ENCODE measurements at regions not wholly inside any gene's neighbourhood (a gene's known extent, or its start where the extent isn't known, plus 50 kb on each side); places are given as distances from the start of the nearest gene placed in this dataset.
A peak's percentile ranks its signal among the peaks of the same experiment; 100 is the strongest.

DNA sequence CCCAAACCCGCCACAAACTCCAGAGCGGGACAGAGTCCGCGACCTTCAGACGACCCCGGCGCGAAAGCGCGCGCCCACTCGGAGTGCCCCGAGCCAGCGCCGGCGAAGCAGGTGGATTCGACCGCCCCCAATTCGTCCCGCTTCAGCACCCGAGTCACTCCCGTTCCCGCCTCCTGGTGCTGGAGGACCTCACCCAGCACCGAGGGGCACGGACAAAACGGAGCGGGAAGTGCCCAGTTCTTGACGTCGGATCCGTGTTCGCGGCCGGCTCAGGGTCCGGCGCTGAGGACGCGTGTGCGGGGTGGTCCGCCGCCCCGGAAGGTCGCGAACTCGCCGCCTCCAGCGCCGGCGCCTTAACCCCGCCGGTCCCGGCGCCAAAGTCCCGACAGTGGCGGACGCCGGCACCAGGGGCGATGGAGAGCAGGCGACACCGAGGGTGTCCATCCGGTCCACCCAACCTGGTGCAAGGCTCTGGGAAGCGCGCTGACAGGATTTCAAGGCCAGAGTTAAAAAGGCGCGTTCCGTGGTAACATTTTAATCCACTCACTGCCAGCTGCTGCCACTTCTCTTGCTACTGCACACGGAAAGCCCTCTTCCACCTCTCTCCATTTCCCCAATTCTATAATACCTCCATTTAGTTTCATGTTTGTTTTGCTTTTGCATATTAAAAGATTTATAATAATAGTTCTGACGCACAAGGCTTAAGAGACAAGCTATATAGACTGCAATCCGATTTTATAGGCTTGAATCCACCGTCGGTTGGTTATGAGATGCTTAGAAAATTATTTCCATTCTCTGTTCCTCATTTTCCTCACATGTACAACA is 240.0 kb upstream of the CPNE8 start:
- TF ChIP-seq, protein P1, sequence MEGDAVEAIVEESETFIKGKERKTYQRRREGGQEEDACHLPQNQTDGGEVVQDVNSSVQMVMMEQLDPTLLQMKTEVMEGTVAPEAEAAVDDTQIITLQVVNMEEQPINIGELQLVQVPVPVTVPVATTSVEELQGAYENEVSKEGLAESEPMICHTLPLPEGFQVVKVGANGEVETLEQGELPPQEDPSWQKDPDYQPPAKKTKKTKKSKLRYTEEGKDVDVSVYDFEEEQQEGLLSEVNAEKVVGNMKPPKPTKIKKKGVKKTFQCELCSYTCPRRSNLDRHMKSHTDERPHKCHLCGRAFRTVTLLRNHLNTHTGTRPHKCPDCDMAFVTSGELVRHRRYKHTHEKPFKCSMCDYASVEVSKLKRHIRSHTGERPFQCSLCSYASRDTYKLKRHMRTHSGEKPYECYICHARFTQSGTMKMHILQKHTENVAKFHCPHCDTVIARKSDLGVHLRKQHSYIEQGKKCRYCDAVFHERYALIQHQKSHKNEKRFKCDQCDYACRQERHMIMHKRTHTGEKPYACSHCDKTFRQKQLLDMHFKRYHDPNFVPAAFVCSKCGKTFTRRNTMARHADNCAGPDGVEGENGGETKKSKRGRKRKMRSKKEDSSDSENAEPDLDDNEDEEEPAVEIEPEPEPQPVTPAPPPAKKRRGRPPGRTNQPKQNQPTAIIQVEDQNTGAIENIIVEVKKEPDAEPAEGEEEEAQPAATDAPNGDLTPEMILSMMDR (IDR thresholded peaks at IDR 0.05): peak; percentile 56
- TF ChIP-seq EZH2 (IDR thresholded peaks at IDR 0.05) (no peak), EZH2phosphoT487 (IDR thresholded peaks at IDR 0.05) (no peak)
